HG02610 (cell line): ENCODE measurements at regions not wholly inside any gene's neighbourhood (a gene's known extent, or its start where the extent isn't known, plus 50 kb on each side); places are given as distances from the start of the nearest gene placed in this dataset.

Experiments
- ATAC-seq: cut with Tn5 transposase; IDR thresholded peaks from one replicate; pipeline ENCODE4 v1.9.1; 2021; ENCODE audit warnings: mild to moderate bottlenecking, moderate library complexity; ENCODE audit not compliant: unreplicated experiment

- no peak for ATAC-seq
Observed at GRCh38 chr10:109517748-109518147, 405.6 kb downstream of the XPNPEP1 start.

GRCh38 chr10:109504401-109504800 lies 418.9 kb downstream of the XPNPEP1 start:
- no peak for ATAC-seq

GRCh38 chr10:109487691-109488090 lies 435.6 kb downstream of the XPNPEP1 start:
- no peak for ATAC-seq

GRCh38 chr10:109480836-109481235 lies 442.5 kb downstream of the XPNPEP1 start:
- no peak for ATAC-seq

DNA sequence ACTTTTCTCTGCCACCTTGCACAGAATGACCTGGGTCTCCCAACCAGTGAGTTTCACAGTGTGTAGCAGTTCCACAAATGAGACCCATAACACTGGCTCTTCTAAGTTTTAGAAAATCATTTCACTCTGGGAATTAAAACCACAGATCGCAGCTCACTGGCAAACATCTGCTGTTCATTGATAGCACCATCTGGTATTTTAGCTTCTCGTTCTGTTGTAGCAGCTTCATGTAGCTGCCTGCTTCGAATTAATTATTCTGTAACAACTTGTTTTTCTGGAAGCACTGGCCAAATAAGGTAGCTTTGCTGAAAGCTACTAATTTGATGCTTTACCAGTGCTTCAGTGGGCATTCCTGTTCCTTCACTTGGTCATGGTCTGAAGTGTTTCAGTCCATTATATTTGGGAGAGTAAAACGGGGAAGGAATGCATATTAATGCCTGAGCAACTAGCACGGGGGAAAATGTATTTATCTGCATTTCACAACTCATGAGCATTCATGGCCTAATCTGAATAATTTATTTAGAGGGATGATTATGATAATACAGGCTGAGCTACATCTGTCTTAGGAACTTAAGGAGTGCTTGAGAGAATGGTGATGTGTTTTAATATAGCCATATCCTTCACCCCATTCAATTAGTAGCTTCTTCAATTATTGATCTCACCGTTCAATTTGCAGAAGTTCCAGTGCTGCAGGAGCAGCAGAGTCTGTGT lies 447.4 kb downstream of the XPNPEP1 start:
- no peak for ATAC-seq

- no peak for ATAC-seq
Observed at GRCh38 chr10:109474812-109475211, 448.5 kb downstream of the XPNPEP1 start.

DNA sequence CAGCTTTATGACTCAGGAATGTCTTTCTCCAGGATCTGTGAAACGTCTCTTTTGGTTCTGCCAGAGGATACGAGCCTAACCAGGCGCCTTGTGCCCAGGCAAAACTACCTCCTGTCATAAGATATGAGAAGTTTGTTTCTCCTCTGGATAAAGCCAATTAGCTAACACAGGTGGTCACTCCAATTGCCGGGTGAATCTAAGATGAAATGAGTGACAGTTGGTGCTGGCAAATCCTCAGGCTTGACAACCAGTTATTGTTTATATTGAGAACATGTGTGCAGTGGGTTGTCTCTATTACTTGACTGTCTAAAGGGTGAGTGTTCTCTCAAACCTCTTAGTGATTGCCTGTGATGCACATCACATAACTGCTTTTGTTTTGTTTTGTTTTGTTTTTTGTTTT lies 449.1 kb downstream of the XPNPEP1 start:
- no peak for ATAC-seq

GRCh38 chr10:109467551-109467950 lies 455.8 kb downstream of the XPNPEP1 start:
- ATAC-seq = no peak

DNA sequence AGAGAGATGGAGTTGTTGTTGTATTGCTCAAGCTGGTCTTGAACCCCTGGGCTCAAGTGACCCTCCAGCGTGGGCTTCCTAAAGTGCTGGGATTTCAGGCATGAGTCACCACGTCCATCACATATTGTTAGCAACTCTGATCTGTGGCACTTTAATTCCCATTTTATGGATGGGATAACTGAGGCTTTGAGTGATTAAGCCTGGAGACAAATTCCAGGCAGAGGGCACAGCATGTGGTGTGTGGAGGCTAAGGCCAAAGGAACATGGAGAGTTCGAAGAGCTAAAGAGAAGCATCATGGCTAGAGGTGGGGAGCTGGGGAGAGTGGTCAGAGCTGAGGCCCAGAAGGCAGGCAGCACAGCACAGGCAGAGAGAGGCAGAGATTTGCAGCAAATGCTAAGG lies 458.4 kb downstream of the XPNPEP1 start:
- no peak for ATAC-seq

- ATAC-seq = no peak
Observed at GRCh38 chr10:109457302-109457638, 466.0 kb downstream of the XPNPEP1 start.

DNA sequence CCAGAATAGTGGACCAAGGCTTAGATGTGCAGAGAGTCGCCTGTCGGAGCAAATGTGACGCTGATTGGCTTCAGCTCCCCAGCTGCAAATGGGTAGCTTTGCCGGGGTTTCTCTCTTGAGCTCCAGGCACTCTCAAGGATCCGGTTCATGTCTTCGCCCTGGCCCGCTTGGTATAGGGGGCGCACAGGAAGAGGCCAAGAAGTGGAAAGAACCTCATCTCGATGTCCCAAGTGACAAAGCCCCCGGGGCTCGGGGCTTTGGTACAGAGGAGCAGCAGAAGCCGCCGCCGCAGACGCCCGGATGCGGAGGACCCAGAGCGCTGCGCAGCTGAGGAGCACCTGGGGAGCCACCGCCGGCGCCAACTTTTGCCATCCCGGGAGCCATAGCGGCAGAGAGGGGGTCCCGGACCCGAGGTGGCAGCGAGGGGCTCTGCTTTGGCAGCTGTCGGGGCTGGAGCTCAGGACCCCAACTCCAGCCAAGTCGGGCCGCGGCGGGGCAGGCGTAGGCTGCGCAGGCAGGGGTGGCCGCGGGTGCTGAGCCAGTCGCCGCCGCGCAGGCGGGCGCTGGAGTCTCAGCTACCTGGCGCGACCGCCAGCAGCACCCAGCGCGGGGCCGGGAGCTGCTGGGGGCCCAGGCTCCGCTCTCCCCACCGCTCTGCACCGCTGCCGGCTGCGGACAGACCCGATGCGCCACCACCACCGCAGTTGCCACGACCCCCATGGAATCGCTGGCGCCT lies 466.6 kb downstream of the XPNPEP1 start:
- no peak for ATAC-seq

DNA sequence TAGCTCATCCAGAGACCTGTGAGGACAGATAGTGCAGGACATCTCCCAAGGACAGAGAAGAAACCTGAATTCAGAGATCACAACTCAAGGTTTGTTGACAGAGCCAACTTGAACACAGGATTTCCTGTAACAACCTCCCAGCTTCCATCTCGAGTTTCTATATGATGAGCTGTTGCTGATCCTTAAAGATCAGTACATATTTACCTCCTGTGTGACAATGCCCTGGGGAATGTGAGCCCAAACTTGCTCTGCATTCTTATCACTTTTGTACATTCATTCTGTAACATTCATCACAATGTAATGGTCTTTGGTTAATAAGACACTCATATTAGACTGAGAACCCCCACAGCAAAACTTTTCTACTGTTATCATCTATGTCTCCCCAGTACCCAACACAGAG lies 468.6 kb downstream of the XPNPEP1 start:
- no peak for ATAC-seq

GRCh38 chr10:109451879-109452278 lies 471.4 kb downstream of the XPNPEP1 start:
- ATAC-seq = no peak

- no peak for ATAC-seq
Observed at GRCh38 chr10:109450702-109451101, 472.6 kb downstream of the XPNPEP1 start.

GRCh38 chr10:109433434-109433833 lies 489.9 kb downstream of the XPNPEP1 start:
- ATAC-seq = no peak

DNA sequence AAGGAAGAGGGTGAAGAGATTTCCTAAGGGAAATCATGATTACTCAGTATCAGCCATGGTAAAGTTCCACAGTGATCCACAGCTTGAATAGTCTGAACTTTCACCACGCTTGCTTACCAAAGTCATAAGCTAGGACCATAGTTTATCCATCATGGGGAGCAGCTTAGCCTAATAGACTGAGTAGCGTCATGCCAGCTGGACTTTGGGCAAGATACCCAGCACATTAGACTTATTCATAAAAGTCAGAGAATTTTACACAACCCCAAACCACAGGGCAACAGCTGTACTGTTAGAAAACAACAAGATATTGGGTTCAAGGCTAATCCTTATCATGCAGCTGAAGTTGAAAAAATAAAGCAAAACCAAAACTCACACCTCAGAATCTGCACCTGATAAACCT lies 491.0 kb downstream of the XPNPEP1 start:
- ATAC-seq = no peak

- no peak for ATAC-seq
Observed at GRCh38 chr10:109430799-109431198, 492.5 kb downstream of the XPNPEP1 start.

- no peak for ATAC-seq
Observed at GRCh38 chr10:109430043-109430760, 493.1 kb downstream of the XPNPEP1 start.

- ATAC-seq = no peak
Observed at GRCh38 chr10:109428775-109429491, 494.4 kb downstream of the XPNPEP1 start.

DNA sequence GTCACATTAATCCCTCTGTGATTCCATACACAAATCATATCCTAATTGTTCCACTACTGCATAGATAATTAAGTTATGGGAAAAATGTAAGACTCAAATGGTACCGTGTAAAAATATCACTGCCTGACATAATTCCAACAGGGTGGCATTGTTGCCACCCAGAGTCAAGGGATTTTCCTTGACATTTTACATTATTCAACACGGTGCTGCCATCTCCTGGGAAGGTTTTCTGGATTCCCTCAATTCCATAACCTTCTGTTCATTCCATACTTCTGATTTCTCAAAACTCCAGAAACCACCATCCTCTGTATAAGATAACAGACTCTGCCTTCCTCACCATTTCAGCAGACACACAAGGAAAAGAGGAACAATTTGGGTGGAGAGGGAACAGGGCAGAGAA lies 495.9 kb downstream of the XPNPEP1 start:
- no peak for ATAC-seq

GRCh38 chr10:109426987-109427386 lies 496.3 kb downstream of the XPNPEP1 start:
- no peak for ATAC-seq
